Activated CD4-positive, alpha-beta T cell treated with anti-CD3 and anti-CD28 coated beads for 36 hours (primary cell): ENCODE measurements at regions not wholly inside any gene's neighbourhood (a gene's known extent, or its start where the extent isn't known, plus 50 kb on each side); places are given as distances from the start of the nearest gene placed in this dataset.

Source experiments
- ATAC-seq: fragments of 200-7000 bp; cut with Tn5 transposase; one replicate; pipeline ENCODE4 v1.10.0; 2021; ENCODE audit warnings: mild to moderate bottlenecking, moderate library complexity
- CTCF ChIA-PET: fragments of 350-600 bp; sonication (Branson Sonifier 250); formaldehyde crosslinking; loops from one replicate; lab custom pipeline; 2021; ENCODE audit warnings: antibody characterized with exemption; lab: Charles Lee
- POLR2A ChIA-PET: fragments of 350-600 bp; sonication (Branson Sonifier 250); formaldehyde crosslinking; loops from one replicate; lab custom pipeline; 2021; ENCODE audit warnings: antibody characterized with exemption, inconsistent platforms; lab: Charles Lee
- DNase-seq: peaks from one replicate; pipeline ENCODE4 v3.0.0-alpha.2; 2020
- H3K27ac Mint-ChIP-seq: one replicate; pipeline ENCODE4 v1.8.0; 2021; ENCODE audit warnings: mixed read lengths
- H3K27me3 Mint-ChIP-seq: one replicate; pipeline ENCODE4 v1.8.0; 2021; ENCODE audit warnings: mixed read lengths
- H3K36me3 Mint-ChIP-seq: one replicate; pipeline ENCODE4 v1.8.0; 2021; ENCODE audit warnings: low read depth, mixed read lengths
- H3K4me1 Mint-ChIP-seq: one replicate; pipeline ENCODE4 v1.8.0; 2021; ENCODE audit warnings: mixed read lengths
- H3K4me3 Mint-ChIP-seq: one replicate; pipeline ENCODE4 v1.8.0; 2021; ENCODE audit warnings: mild to moderate bottlenecking, moderate library complexity, mixed read lengths
- H3K9me3 Mint-ChIP-seq: one replicate; pipeline ENCODE4 v1.8.0; 2021; ENCODE audit warnings: low read depth, mixed read lengths
- intact Hi-C, 2 experiments: fragments of 100-400 bp; cut with DNase I in 1 of 2; cut with micrococcal nuclease in 1 of 2; formaldehyde crosslinking; loops; one replicate each; pipeline versions ENCODE4 v1.14.2 to v1.15.1; 2022 to 2024; cut with DNase I, micrococcal nuclease

- Mint-ChIP-seq H3K27me3 (no peaks in the 10 kb centered on the region), H3K4me1 (no peaks in the 10 kb centered on the region), H3K27ac (no peak overlapping the region), H3K4me3 (no peak overlapping the region), H3K36me3 (no peaks in the 10 kb centered on the region), H3K9me3 (no peaks in the 10 kb centered on the region)
- ChIA-PET CTCF (interaction anchor here (0.6 to 1.2 kb wide), 2 partner anchors 12 to 596 kb away, joined by 3 read pairs; no protein-coding TSS in a partner anchor), POLR2A (no interaction called here)
- ATAC-seq, result no peak
- no peak for DNase-seq
- intact Hi-C loops, result no loop called here
These were observed 52.4 kb upstream of the UPP2 start for GRCh38 chr2:158049129-158049855.

GRCh38 chr2:158048327-158048726 is 53.3 kb upstream of the UPP2 start:
- H3K4me3 Mint-ChIP-seq, result no peak overlapping the region
- no peak for ATAC-seq
- intact Hi-C loops, result no loop called here
- H3K9me3 Mint-ChIP-seq, result no peaks in the 10 kb centered on the region
- no peak overlapping the region for H3K27ac Mint-ChIP-seq
- ChIA-PET CTCF (interaction anchor here (2.7 kb wide), 1 partner anchor 24 kb away, joined by 12 read pairs; no protein-coding TSS in a partner anchor), POLR2A (no interaction called here)
- no peak for DNase-seq
- no peaks in the 10 kb centered on the region for H3K36me3 Mint-ChIP-seq
- no peaks in the 10 kb centered on the region for H3K27me3 Mint-ChIP-seq
- peaks cover 1% of the 10 kb centered on the region for H3K4me1 Mint-ChIP-seq

DNA sequence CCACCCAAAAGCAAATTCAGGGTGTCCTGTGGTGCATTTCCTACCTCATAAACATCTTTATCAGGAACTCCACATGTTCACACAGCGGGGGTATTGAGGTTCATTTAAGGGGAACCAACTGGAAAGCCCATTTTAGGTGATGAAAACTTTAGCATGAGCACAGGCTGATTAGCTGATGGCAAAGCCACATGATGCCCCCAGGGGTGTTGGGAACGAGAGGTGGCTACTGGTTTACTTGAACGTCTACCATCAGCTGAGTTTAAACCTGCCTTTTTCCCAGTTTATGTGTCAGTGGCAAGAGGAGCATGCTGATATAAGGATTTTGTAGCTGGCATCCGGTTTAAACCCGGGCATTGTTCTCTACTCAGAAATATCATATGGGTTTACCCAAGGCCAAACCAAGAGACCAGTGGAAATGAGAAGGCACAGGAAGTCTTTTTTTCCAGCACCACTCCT is 54.5 kb upstream of the UPP2 start:
- DNase-seq (no peak), ATAC-seq (no peak)
- ChIA-PET CTCF (interaction anchor here (1.0 to 2.7 kb wide), 2 partner anchors 13 to 23 kb away, joined by 3 to 12 read pairs; no protein-coding TSS in a partner anchor), POLR2A (no interaction called here)
- H3K4me3 Mint-ChIP-seq, result no peak overlapping the region
- intact Hi-C loops, result no loop called here
- H3K27ac Mint-ChIP-seq, result no peak overlapping the region
- H3K9me3 Mint-ChIP-seq, result no peaks in the 10 kb centered on the region
- no peaks in the 10 kb centered on the region for H3K27me3 Mint-ChIP-seq
- peaks cover 10% of the 10 kb centered on the region for H3K4me1 Mint-ChIP-seq
- no peaks in the 10 kb centered on the region for H3K36me3 Mint-ChIP-seq

DNA sequence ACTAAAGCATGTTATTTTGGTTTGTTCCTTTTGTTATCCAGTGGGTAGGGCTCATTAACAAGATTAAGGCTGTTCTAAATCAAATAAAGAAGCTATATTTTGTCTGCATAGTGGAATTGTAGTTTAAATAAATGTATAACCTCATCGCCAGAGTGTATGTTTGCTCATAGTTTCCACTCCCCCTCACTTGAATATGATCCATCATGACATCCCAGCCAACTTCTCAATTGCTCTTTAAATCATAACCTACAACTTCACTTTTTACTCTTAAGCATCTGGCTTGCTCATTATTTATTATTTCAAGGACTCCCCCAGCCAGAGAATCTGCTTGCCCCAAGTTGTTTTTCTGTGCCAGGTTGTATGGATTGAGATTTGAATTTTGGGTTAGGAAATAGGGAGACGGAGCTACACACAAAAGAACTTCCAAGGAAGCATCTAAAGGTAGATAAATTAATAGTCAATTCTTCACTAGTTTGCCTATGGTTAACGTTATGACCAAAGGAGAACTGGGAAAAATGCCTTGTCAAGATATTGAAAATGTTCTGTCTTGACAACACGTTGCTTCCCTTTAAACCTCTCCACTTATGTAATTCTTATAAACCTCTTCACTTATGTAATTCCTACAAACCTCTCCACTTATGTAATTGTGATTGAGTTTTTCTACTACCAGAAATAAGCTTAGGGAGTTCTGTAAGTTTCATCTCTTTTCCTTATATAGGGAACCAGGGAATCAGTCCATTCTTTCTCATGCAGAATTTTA is 55.4 kb upstream of the UPP2 start:
- H3K27me3 Mint-ChIP-seq, result no peaks in the 10 kb centered on the region
- ChIA-PET POLR2A (interaction anchor here (0.6 kb wide), 1 partner anchor 613 kb away, joined by 3 read pairs; no protein-coding TSS in a partner anchor), CTCF (interaction anchor here (1.0 to 2.7 kb wide), 2 partner anchors 12 to 22 kb away, joined by 3 to 12 read pairs; no protein-coding TSS in a partner anchor)
- peaks cover 10% of the 10 kb centered on the region for H3K4me1 Mint-ChIP-seq
- H3K27ac Mint-ChIP-seq, result no peak overlapping the region
- intact Hi-C loops, result no loop called here
- ATAC-seq (no peak), DNase-seq (no peak)
- H3K4me3 Mint-ChIP-seq, result no peak overlapping the region
- no peaks in the 10 kb centered on the region for H3K36me3 Mint-ChIP-seq
- no peaks in the 10 kb centered on the region for H3K9me3 Mint-ChIP-seq

DNA sequence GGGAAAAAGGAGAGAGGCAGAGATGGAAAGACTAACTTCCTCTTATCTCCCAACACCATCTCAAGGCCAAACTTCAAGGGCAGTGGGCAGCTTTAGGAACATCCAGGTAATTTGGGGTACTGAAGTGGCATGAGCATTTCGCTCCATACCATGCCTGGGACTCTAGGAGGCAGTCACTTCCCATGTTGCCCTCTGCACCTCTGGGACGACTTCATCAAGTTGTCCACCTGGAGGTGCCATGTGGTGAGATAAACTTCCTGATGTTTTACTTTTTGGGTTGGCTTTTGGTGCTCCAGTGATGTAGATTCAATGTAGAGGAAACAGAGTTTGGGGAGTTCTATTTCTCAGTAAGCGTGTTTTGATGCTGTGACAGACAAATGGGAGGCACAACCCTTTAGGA is 56.3 kb upstream of the UPP2 start:
- H3K9me3 Mint-ChIP-seq, result no peaks in the 10 kb centered on the region
- H3K27me3 Mint-ChIP-seq, result no peaks in the 10 kb centered on the region
- ATAC-seq (no peak), DNase-seq (no peak)
- no peaks in the 10 kb centered on the region for H3K36me3 Mint-ChIP-seq
- ChIA-PET CTCF (interaction anchor here (2.7 kb wide), 1 partner anchor 21 kb away, joined by 12 read pairs; no protein-coding TSS in a partner anchor), POLR2A (interaction anchor here (0.6 kb wide), 1 partner anchor 614 kb away, joined by 3 read pairs; no protein-coding TSS in a partner anchor)
- intact Hi-C loops, result no loop called here
- H3K4me1 Mint-ChIP-seq, result peaks cover 10% of the 10 kb centered on the region
- no peak overlapping the region for H3K4me3 Mint-ChIP-seq
- H3K27ac Mint-ChIP-seq, result no peak overlapping the region

- CTCF ChIA-PET, result interaction anchor here (0.6 kb wide), 1 partner anchor 311 kb away, joined by 3 read pairs; no protein-coding TSS in a partner anchor
These were observed 58.3 kb upstream of the UPP2 start for GRCh38 chr2:158043181-158043948.

DNA sequence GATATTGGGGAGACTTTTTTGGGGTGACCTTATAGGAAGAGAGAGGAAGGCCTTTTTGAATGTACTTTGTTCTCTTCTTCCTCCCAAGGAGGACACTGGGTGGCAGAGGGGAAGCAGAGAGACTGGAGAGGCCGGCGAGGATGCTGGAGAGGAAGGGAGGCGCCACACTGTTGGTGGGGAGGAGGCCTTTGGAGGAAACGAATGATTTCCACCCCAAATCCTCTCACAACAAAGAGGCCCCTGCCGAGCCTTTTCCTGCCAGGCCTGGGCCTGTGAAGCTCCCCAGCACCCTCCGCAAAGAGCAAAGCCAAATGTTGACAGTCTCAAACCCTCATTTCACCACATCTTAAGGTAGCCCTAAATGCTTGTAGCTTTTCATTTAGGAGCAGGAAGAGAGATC is 59.0 kb upstream of the UPP2 start:
- H3K27me3 Mint-ChIP-seq, result no peaks in the 10 kb centered on the region
- intact Hi-C loops, result no loop called here
- H3K4me1 Mint-ChIP-seq, result peaks cover 10% of the 10 kb centered on the region
- ChIA-PET CTCF (no interaction called here), POLR2A (no interaction called here)
- H3K4me3 Mint-ChIP-seq, result no peak overlapping the region
- no peak overlapping the region for H3K27ac Mint-ChIP-seq
- H3K36me3 Mint-ChIP-seq, result no peaks in the 10 kb centered on the region
- H3K9me3 Mint-ChIP-seq, result no peaks in the 10 kb centered on the region
- DNase-seq, result no peak
- no peak for ATAC-seq

More at GRCh38 chr2:158043181-158043948, 58.3 kb upstream of the UPP2 start:
- Mint-ChIP-seq H3K9me3 (no peaks in the 10 kb centered on the region), H3K27ac (no peak overlapping the region), H3K4me1 (peaks cover 10% of the 10 kb centered on the region), H3K4me3 (no peak overlapping the region), H3K27me3 (no peaks in the 10 kb centered on the region), H3K36me3 (no peaks in the 10 kb centered on the region)
- ATAC-seq (no peak), DNase-seq (no peak)
- intact Hi-C loops, result no loop called here
- POLR2A ChIA-PET, result no interaction called here

GRCh38 chr2:158042245-158042644 is 59.4 kb upstream of the UPP2 start:
- CTCF ChIA-PET, result no interaction called here
- intact Hi-C loops, result no loop called here

DNA sequence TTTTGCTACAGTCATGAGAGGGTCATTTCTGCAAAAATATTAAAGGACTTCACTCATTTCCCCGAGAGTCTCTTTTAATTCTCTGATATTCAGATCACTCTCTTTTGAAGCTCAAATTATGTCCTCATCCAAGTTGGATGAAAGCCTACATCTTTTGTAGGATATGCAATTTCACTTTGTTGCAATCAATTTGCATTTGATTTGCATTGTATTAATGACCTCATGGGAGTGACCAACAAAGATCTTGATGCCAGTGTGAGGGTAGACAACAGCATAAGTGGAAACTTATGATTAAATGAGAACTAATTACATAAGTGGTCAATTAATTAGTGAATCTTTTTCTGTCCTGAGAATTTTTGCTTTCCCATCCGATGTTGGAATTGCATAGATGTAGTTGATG is 60.3 kb upstream of the UPP2 start:
- Mint-ChIP-seq H3K27me3 (no peaks in the 10 kb centered on the region), H3K9me3 (no peaks in the 10 kb centered on the region), H3K27ac (no peak overlapping the region), H3K4me1 (peaks cover 10% of the 10 kb centered on the region), H3K4me3 (no peak overlapping the region), H3K36me3 (no peaks in the 10 kb centered on the region)
- no peak for DNase-seq
- intact Hi-C loops, result no loop called here
- POLR2A ChIA-PET, result no interaction called here
- CTCF ChIA-PET, result interaction anchor here (0.6 to 1.0 kb wide), 3 partner anchors 30 to 436 kb away, joined by 3 to 4 read pairs (median 3); no protein-coding TSS in a partner anchor
- ATAC-seq, result no peak

More at GRCh38 chr2:158042245-158042644, 59.4 kb upstream of the UPP2 start:
- Mint-ChIP-seq H3K9me3 (no peaks in the 10 kb centered on the region), H3K27ac (no peak overlapping the region), H3K4me1 (peaks cover 10% of the 10 kb centered on the region), H3K4me3 (no peak overlapping the region), H3K36me3 (no peaks in the 10 kb centered on the region), H3K27me3 (no peaks in the 10 kb centered on the region)
- POLR2A ChIA-PET, result no interaction called here
- ATAC-seq (no peak), DNase-seq (no peak)

- ATAC-seq (no peak), DNase-seq (no peak)
- Mint-ChIP-seq H3K27me3 (peaks cover 3% of the 10 kb centered on the region), H3K4me1 (peaks cover 10% of the 10 kb centered on the region), H3K36me3 (no peaks in the 10 kb centered on the region), H3K9me3 (no peaks in the 10 kb centered on the region), H3K4me3 (no peak overlapping the region), H3K27ac (no peak overlapping the region)
- ChIA-PET POLR2A (no interaction called here), CTCF (interaction anchor here (0.6 to 2.4 kb wide), 3 partner anchors 15 to 437 kb away, joined by 3 to 9 read pairs (median 4); no protein-coding TSS in a partner anchor)
- intact Hi-C loops, result no loop called here
These were observed 62.8 kb upstream of the UPP2 start for GRCh38 chr2:158038901-158039300.
